Testis (tissue), 2 donors: ENCODE measurements at regions not wholly inside any gene's neighbourhood (a gene's known extent, or its start where the extent isn't known, plus 50 kb on each side); places are given as distances from the start of the nearest gene placed in this dataset.

ENCODE experiments used
- POLR2A ChIP-seq: fragments of 450-650 bp; IDR thresholded peaks from one replicate; pipeline ENCODE4 v1.6.1; 2017; ENCODE audit warnings: antibody characterized with exemption, mild to moderate bottlenecking, moderate library complexity
- TF ChIP-seq, protein P1 (sequence below), 3 experiments: fragments of 450-650 bp in 2 of 3; fragments of 200-600 bp in 1 of 3; sonication (generic) in 1 of 3; IDR thresholded peaks; one replicate each; pipeline ENCODE4 v1.5.1; 2016 to 2019; ENCODE audit warnings: antibody characterized with exemption in 3 of 3, mild to moderate bottlenecking in 2 of 3, moderate library complexity in 1 of 3

DNA sequence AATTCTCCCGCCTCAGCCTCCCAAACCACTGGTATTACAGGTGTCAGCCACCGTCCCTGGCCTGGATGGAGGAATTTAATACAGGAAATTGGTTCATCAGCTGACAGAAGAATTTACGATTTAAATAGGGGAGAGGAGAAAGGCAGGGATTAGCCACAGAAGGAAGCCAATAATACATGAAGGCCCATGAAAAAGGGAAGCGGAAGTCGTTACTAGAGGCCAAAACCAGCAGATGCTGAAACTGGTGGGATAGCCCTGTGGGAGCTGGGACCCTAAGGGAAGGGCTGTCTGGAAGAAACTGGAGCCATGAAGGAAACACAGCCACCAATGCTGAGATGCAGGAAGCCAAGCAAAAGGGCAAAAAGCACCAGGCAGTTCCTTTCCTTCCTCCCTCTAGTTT lies 163.7 kb upstream of the RMP24 start:
- TF ChIP-seq, protein P1, sequence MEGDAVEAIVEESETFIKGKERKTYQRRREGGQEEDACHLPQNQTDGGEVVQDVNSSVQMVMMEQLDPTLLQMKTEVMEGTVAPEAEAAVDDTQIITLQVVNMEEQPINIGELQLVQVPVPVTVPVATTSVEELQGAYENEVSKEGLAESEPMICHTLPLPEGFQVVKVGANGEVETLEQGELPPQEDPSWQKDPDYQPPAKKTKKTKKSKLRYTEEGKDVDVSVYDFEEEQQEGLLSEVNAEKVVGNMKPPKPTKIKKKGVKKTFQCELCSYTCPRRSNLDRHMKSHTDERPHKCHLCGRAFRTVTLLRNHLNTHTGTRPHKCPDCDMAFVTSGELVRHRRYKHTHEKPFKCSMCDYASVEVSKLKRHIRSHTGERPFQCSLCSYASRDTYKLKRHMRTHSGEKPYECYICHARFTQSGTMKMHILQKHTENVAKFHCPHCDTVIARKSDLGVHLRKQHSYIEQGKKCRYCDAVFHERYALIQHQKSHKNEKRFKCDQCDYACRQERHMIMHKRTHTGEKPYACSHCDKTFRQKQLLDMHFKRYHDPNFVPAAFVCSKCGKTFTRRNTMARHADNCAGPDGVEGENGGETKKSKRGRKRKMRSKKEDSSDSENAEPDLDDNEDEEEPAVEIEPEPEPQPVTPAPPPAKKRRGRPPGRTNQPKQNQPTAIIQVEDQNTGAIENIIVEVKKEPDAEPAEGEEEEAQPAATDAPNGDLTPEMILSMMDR (IDR thresholded peaks at IDR 0.05) = no peak
- no peak for TF ChIP-seq POLR2A
